RPMI8226 (cell line): ENCODE measurements at regions not wholly inside any gene's neighbourhood (a gene's known extent, or its start where the extent isn't known, plus 50 kb on each side); places are given as distances from the start of the nearest gene placed in this dataset.

Experiments
- DNase-seq: peaks from one replicate; pipeline ENCODE4 v3.0.0-alpha.2; 2015

DNA sequence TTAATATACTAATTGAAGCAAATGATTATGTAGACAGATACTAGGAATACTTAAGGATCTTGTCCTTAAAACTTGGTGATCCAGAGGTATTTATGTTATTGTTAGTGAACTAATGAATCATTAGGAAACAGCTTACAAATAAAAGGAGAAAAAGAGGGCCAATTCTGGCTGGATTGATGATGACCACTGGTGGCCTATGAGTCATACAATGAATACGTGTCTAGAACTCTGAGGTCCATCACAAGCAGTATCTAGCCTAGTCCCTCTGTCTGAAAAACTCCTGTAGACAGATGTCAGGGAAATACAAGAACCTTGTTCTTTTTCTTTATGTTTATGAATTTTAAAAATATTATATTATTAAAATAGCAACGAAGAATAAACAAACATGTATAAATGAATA lies 51.7 kb upstream of the RTL1 start:
- no peak for DNase-seq

DNA sequence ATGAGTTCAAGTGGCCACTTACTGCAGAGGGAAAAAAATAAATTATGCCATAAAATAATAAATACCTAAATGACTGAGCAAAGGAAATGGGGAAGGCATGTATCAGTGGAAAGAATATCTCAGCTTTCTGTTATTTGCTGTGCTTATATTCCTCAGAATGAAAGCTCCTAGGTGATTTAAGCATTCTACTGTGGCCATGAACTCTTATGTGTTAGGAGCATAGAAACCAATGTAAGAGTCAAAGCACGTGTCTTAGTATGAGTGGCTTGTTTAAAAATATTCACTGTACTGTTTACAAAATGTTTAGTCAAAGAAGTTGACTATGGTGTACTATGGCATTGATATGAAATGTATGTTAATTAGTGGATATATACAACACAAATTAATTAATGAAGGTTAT lies 59.0 kb upstream of the RTL1 start:
- DNase-seq, result no peak

DNA sequence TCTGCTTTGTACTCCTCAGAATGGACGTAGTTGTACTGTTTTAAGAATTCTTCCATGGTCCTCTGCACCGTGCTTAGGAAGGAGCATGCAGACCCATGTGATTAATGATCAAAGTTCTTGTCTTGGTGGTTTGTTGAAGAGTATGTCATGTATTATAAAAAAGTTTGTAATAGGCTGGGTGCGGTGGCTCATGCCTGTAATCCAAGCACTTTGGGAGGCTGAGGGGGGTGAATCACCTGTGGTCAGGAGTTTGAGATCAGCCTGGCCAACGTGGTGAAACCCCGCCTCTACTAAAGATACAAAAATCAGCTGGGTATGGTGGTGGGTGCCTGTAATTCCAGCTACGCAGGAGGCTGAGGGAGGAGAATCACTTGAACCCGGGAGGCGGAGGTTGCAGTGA lies 61.8 kb upstream of the RTL1 start:
- DNase-seq, result no peak

DNA sequence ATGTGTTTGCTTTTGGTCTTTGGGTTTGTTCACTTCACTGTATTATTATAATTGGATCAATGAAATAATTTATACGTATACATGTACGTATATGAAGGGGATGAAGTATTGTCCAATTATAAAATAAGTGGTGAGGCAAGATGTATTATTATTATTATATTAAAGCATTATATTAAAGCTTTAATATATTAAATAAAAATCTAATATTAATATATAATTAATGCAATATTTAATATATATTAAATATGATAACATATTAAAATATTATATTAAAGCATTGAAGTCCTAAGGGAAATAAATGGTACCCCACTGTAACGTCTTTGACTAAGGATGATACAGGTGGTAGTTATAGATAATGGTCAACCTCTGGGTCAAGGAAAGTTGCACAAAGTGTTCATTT lies 63.7 kb upstream of the RTL1 start:
- DNase-seq, result no peak

DNA sequence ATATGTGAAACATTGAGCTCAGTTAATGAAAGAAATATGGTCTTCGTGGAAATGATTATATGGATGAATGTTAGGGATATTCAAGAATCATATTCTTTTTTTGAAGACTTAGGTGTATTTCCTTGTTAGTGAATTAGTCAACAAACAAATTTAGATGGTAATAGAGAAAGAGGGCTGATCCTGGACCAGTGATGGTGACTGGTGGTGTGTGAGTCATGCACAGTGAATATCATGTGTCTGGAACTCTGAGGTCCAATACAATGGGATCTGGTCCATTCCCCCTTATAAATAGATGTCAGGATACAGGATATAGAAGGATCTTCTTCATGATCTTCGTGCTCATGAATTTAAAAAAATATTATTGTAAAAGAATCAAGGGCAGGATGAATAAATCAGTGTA lies 64.4 kb upstream of the RTL1 start:
- no peak for DNase-seq

DNA sequence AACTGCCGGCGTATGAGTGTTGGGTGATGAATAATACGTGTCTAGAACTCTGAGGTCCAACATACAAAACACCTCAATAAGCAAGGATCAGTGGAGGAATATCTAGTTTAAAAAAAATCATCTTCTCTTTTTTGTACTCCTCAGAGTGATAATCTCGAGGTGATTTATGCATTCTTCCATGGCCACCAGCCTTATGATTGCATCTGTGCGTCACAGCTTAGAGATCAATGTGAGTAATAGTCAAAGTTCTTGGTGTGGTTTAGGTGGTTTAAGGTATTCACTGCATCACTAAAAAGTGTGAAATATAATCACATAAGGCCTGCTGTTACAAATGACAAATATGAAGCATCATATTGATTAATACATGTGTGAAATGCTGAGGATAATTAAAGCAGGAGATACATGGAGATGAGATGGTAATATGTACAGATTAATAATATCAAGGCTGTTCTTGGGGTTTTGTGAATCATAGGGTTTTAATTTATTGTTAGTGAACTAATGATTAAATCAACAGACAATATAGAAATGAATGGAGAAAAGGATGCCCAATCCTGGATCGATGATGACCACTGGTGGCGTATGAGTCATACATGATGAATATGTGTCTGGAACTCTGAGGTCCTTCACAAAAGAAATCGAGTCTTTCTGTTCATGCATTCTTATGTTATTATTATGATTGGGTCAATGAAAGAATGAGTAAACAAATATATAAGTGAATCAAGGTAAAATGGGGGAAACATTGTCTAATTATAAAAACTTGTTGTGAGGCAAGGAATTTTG lies 68.8 kb upstream of the RTL1 start:
- DNase-seq, result no peak

DNA sequence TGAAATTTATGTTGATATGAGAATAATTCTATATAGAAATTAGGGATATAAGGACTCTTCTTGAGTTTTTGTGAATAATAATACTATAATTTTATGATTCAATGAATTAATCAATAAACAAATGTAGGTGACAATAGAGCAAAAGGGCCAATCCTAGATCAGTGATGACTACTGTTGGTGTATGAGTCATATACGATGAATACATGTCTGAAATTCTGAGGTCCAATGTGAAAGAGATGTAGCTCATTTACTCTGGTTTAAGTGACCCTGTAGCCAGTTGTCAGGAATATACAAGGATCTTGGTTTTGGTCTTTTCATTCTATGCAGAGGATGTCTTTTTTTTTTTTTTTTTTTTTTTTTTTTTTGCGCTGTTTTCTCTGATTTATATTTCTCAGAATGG lies 72.1 kb upstream of the RTL1 start:
- no peak for DNase-seq

DNA sequence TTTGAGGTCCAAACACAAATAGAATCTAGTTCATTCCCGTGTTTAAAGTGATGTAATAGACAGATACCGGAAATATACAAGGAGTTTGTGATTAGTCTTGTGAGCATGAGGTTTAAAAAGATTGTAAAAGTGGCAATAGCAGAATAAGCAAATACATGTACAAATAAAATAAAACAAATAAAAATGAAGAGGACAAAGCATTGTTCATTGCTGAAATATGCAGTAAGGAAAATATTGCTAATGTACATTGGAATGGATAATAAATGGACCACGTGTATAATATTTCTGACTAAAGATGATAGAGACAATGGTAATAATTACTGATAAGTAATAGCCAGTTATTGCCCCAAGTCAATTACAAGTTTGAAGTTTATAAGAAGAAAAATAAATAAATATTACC lies 75.6 kb upstream of the RTL1 start:
- DNase-seq, result no peak

DNA sequence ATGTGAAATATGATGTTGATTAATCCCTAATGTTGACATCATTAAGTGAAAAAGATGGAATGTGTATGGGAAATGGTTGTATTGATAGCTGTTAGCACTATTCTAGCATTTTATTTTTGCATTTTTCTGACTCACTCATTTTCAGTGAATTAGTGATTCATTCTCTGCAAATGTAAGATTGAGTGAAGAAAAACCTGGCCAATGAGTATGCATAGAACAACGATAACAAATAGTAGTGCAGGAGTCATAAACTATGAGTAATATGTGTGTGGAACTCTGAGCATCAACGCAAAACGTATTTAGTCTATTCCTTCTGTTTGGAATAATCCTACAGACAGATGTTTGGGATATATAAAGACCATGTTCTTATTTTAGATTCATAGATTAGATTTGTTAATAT lies 76.3 kb upstream of the RTL1 start:
- no peak for DNase-seq

DNA sequence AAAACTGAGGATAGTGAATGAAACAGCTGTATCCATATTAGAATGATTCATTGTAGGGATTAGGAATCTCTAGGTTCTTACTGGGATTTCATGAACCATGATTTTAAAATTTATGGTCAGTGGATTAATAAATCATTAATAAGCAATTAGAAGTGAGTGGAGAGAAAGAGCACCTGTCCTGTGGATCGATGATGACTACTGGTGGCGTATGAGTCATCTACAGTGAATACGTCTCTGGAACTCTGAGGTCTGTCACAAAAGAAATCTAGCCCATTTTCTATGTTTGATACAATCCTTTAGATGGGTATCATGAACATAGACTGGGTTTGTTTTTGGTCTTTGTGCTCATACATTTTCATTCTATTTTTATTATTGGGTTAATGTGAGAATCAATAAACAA lies 77.3 kb upstream of the RTL1 start:
- DNase-seq, result no peak

DNA sequence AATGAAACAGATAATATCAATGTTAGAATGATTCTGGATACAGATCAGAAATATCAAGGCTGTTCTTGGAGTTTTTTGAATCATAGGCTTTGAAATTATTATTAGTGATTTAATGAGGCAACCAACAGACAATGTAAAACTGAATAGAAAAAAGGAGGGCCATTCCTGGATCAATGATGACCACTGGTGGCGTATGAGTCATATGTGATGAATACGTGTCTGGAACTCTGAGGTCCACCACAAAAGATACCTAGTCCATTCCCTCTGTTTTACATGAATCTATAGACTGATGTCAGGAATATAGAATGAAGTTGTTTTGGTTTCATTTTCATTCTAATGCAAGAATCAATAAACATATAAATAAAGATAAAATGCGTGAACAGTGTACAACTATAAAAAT lies 78.3 kb upstream of the RTL1 start:
- no peak for DNase-seq

DNA sequence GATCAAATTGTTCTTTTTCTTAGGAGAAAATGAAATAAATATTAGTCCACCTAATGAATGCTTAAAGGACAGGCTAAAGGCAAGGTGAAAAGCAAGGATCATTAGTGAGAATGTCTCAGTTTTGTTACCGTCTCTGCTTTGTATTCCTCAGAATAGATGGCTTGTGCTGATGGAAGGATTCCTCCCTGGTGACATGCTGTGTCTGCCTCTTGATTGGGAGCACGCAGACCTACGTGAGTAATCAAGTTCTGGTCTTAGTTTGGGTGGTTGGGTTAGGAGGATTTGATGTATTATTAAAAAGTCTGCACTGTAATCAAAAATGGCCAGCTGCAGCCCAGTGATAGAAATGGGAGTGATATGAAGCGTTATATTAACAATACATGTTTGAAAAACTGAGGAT lies 78.8 kb upstream of the RTL1 start:
- DNase-seq, result no peak

DNA sequence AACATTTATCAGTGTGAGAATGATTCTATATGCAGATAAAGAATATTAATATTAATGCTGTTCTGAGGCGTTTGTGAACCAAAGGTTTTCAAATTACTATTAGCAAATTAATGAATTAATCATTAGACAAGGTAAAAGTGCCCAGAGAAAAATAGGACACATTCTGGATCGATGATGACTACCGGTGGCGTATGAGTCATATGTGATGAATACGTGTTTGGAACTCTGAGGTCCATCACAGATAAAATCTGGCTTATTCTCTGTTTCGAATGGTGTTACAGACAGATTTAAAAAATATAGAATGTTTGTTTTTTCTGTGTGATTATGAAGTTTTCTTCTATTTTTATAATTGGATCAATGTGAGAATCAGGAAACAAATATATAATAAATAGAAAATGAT lies 79.2 kb upstream of the RTL1 start:
- no peak for DNase-seq

DNA sequence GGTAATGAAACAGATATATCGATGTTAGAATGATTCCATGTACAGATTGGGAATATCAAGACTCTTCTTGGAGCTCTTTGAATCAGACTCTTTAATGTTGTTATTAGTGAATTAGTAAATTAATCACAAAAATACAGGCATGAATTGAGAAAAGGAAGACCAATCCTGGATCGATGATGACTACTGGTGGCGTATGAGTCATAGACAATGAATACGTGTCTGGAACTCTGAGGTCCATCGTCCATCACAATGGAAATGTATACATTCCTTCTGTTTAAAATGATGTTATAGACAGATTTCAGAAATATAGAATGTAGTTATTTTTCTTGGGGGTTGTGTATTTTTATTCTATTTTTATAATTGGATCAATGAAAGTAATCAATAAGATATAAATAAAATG lies 80.2 kb upstream of the RTL1 start:
- no peak for DNase-seq

DNA sequence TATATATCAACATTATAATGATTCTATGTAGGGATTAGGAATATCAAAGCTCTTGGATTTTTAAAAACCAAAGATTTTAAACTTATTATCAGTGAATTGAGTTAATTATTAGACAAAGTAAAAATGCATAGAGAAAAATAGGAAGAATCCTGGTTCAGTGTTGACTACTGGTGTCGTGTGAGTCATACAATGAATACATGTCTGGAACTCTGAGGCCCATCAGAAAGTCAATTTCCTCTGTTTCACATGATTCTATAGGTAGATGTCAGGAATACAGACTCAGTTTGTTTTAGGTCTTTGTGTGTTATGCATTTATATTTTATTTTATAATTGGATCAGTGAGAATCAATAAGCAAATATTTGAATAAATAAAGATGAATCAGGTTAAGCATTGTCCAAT lies 84.5 kb upstream of the RTL1 start:
- no peak for DNase-seq

DNA sequence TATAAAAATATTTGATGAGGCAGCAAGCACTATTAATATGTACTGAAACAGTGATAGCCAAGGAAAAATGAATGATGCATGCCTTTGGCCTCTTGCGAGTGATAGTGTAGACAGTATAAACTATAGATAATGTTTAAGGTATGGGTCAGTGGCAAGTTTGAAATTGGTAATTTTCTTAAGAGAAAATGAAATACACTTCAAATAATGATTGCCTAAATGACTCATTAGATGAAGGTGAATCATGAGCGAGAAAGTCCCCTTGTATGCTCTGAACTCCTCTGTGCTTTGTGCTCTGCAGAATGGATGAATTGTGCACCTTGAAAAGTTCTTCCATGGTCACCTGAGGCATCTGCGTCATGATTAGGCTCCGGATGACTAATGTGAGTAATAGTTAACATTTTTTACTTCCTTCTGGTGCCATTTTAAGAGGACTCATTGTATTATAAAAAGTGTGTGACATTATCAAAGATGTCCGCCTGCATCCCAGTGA lies 84.9 kb upstream of the RTL1 start:
- no peak for DNase-seq

DNA sequence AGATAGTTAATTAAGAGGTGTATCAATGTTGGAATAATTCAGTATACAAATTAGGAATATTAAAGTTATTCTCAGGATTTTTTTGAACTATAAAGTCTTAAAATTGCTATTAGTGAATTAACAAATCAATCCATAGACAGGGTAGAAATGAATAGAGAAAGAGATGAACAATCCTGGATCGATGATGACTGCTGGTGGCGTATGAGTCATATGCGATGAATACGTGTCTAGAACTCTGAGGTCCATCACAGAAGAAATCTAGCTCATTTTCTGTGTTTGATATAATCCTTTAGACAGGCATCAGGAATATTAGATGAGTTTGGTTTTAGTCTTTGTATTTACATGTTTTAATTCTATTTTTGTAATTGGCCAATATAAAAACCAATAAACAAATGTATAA lies 85.4 kb upstream of the RTL1 start:
- no peak for DNase-seq

DNA sequence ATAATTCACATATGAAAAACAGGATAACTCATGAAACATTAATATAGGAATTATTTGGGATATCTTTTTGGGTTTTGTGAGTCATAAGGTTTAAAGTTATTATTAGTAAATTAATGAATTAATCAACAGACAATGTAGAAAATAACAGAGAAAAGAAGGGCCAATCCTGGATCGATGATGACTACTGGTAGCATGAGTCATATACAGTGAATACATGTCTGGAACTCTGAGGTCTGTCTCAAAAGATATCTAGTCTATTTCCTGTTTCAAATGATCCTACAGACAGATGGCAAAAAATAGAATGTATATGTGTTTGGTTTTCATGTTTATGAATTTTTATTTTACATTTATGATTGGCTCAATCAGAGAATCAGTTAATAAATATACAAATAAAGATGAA lies 86.4 kb upstream of the RTL1 start:
- DNase-seq, result no peak

DNA sequence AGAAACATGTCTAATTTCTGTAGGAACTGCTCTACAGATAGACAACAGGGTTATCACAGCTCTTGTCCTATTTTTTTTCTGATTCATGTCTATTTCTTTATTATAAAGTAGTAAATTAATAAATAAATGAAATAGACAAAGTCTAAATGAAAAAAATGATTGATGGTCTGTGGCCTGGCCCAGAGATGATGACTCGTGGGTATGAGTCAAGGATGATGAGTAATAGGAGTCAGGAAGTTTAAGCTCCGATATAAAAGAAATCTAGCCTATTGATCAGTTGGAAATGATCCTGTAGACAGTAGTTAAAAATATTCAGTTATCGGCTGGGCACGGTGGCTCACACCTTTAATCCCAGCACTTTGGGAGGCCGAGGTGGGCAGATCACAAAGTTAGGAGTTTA lies 90.6 kb upstream of the RTL1 start:
- DNase-seq, result no peak

DNA sequence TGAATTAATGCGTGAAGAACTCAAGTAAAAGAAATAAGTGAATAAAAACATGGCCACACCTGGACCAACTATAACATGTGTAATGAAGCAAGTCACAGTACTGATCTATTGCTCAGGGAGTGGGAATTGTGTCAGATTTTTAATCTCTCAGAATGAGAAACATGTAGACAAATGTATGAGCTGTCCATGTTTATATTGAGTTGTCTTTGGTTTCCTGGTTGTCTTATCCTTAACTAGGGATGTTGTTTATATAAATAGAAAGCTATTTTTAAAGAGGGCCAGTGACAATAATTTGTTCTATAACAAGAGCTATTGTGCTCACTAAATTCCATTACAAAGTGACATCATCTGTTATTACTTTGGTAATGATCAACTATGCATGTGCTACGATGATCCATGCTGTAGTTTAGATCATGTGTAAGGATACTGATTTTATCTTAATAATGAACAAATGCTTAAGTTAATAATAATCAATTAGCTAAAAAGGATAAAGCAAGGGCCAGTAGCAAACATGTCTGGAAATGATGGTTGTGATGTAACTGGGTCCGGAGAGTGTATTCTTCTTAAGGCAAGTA lies 91.3 kb upstream of the RTL1 start:
- no peak for DNase-seq

DNA sequence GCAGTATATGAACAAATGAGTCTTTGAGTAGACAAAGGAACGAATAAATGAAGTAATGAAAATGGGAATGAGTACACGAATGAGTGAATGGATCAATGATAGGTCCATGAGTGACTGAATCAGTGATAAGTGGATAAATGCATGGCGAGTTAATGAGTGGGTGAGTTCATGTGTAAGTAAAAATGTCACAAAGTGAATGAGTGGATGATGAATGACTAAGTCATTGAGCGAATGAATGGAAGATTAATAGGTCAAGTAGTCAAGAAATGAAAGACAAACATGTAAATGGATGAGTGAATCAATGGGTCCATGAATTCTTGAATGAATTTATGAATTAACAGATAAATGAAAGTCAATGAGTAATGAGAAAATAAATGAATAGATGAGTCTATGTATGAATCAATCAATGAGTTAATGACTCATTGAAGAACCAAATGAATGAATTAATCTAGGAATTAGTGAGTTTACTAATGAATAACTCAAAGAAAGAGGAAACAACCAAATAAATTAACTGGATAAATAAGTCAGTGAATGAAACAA lies 97.3 kb upstream of the RTL1 start:
- DNase-seq, result no peak

DNA sequence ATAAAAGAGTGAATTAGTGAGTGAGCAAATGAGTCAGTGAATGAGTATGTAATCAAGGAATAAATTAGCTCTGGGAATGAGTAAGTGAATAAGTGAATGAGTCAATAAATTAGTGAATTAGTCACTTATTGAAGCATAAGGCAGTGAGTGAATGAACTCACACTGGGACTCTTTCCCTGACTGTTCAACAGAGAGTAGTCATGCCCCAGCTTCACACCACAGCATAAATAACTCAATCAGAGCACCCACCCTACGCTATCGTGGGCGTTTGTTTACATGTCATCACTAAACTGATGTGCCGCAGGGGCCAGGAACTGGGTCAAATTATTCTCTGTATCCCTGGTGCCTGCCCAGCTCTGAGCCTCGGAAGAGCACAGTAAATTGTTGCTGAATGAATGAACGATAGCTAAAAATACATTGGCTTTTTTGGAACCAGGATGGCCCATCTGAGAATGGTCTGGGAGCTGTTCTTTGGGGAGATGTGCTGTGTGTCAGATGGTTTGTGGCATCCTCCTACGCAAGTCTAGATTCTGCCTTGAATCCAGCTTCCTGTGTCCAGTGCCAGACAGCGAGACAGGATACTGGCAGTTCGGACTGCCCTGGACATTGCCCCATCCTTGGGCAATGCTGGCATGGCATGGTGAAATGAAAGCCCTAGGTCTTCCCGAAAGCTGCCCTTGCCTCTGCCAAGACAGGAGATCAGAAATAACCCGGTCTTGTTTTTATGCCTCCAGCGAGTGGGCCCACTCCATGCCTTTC lies 98.0 kb upstream of the RTL1 start:
- no peak for DNase-seq

DNA sequence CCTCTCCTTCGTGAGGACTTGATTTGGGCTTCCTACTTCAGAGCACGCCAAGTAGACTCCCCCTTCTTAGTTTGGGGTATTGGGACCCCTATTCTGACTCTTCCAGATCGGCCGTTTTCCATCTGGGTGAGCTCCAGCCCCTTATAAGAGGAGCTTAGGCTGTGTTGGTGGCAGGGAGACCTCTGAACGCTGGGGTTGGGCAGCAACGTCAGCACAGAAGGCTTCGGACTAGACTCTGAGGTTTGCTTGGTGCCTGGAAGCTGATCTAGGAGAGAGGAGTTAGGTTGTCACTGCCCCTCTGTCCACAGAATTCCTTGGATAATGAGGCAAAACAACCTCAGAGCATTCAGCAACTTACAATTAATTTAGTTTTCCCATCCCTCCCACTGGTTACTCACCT lies 99.2 kb upstream of the RTL1 start:
- no peak for DNase-seq

DNA sequence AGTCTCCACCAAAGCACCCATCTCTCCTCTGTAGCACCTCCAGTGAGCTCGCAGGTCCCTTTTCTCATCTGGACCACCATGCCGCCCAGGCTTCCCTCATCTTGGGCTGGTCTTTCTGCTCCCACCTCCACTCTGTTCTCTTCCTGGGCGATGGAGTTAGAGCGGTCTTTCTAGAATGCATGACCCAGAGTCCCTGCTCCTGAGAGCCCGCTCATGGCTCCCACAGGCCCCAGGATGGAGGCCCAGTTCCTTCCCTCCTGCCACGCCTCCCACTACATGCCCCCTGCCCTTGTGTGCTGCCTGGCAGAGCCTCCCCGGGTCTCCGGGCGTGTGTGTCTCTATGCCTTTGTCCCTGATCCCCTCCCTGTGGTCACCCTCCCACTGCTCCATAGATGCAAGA lies 100.7 kb upstream of the RTL1 start:
- DNase-seq, result no peak
